Breast epithelium (tissue), 4 donors: ENCODE measurements at regions not wholly inside any gene's neighbourhood (a gene's known extent, or its start where the extent isn't known, plus 50 kb on each side); places are given as distances from the start of the nearest gene placed in this dataset.

Experiments used
- DNase-seq, 2 donors: peaks; one replicate each; pipeline ENCODE4 v3.0.0-alpha.2; 2019; ENCODE audit warnings: low spot score in 2 of 2
- H3K27ac ChIP-seq, 2 donors: fragments of 200-600 bp; sonication (generic) in 1 of 2; one replicate each; pipeline ENCODE4 v1.5.1; 2016 to 2019; ENCODE audit warnings: mild to moderate bottlenecking in 1 of 2
- H3K27me3 ChIP-seq, 2 donors: fragments of 200-600 bp; sonication (generic) in 1 of 2; one replicate each; pipeline versions ENCODE4 v1.5.1 to v1.6.0; 2017 to 2019; ENCODE audit warnings: control low read depth in 1 of 2, mild to moderate bottlenecking in 1 of 2
- H3K36me3 ChIP-seq: fragments of 200-600 bp; one replicate; pipeline ENCODE4 v1.5.1; 2019
- H3K4me1 ChIP-seq, 2 donors: fragments of 200-600 bp; sonication (generic); one replicate each; pipeline ENCODE4 v1.5.1; 2016 to 2019; ENCODE audit warnings: control low read depth in 1 of 2
- H3K4me3 ChIP-seq, 3 donors: fragments of 200-600 bp; sonication (generic); 1 replicate in 2 of 3; 2 replicates in 1 of 3; pipeline ENCODE4 v1.5.1; 2016 to 2019; ENCODE audit warnings: mild to moderate bottlenecking in 3 of 3, moderate library complexity in 2 of 3
- H3K9me3 ChIP-seq, 2 donors: fragments of 200-600 bp; sonication (generic) in 1 of 2; one replicate each; pipeline ENCODE4 v1.5.1; 2016 to 2019; ENCODE audit warnings: control low read depth in 1 of 2
- POLR2A ChIP-seq: fragments of 450-650 bp; IDR thresholded peaks from one replicate; pipeline ENCODE4 v1.6.1; 2016; ENCODE audit warnings: antibody characterized with exemption, mild to moderate bottlenecking, moderate library complexity
- POLR2AphosphoS5 ChIP-seq, 3 donors: sonication (generic); formaldehyde crosslinking; IDR thresholded peaks; one replicate each; pipeline ENCODE4 v1.6.1; 2017; ENCODE audit warnings: antibody characterized with exemption in 3 of 3
- intact Hi-C: fragments of 100-400 bp; cut with DNase I; formaldehyde crosslinking; loops from one replicate; pipeline ENCODE4 v1.15.1; 2023; ENCODE audit warnings: low total_unique reads
- TF ChIP-seq, protein P1 (sequence below), 3 donors: fragments of 450-650 bp; IDR thresholded peaks; one replicate each; pipeline ENCODE4 v1.5.1; 2016 to 2017; ENCODE audit warnings: antibody characterized with exemption in 3 of 3, mild to moderate bottlenecking in 3 of 3, moderate library complexity in 3 of 3

DNA sequence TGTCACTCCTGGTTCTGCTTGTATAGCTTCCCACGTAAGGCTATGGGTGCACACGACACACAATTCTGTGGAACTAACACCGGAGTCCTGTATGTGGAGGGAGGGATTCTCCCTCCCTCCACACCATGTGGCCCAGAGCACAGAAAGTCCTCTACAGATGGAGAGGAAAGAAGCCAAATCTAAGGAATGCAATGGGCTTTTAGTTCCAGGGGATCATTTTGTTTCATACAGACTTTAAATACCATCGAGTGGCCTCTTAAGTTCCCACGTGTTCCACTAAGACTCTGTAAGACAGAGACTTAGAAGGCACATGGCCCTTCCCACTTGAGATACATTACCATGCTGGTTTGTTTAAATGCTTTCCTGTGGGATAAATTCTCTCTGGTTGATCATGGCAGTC is 156.0 kb downstream of the TGFB2 start:
- Histone ChIP-seq H3K4me1 (no peaks in the 10 kb centered on the region), H3K4me3 (no peak overlapping the region), H3K36me3 (no peaks in the 10 kb centered on the region), H3K9me3 (no peaks in the 10 kb centered on the region), H3K27ac (no peak overlapping the region), H3K27me3 (no peaks in the 10 kb centered on the region)
- no peak for DNase-seq
- intact Hi-C loops = no loop called here
- TF ChIP-seq POLR2AphosphoS5 (IDR thresholded peaks at IDR 0.05) (no peak), POLR2A (no peak)
- TF ChIP-seq, protein P1, sequence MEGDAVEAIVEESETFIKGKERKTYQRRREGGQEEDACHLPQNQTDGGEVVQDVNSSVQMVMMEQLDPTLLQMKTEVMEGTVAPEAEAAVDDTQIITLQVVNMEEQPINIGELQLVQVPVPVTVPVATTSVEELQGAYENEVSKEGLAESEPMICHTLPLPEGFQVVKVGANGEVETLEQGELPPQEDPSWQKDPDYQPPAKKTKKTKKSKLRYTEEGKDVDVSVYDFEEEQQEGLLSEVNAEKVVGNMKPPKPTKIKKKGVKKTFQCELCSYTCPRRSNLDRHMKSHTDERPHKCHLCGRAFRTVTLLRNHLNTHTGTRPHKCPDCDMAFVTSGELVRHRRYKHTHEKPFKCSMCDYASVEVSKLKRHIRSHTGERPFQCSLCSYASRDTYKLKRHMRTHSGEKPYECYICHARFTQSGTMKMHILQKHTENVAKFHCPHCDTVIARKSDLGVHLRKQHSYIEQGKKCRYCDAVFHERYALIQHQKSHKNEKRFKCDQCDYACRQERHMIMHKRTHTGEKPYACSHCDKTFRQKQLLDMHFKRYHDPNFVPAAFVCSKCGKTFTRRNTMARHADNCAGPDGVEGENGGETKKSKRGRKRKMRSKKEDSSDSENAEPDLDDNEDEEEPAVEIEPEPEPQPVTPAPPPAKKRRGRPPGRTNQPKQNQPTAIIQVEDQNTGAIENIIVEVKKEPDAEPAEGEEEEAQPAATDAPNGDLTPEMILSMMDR (IDR thresholded peaks at IDR 0.05) = no peak

DNA sequence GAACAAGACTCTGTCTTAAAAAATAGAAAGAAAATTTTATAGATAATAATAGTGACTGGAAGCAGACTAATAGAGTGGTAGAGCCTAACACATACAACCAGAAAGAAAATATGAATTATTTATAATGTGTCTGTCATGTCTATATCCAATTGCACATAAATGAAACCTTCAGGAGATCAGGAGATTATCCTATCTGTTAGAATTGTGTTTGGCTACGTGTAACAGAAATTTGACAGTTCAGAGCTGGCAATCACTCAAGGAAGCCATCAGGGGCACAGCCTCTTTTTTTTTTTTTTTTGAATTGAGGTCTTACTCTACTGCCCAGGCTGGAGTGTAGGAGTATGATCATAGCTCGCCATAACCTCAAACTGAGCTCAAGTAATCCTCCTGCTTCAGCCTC is 157.2 kb downstream of the TGFB2 start:
- Histone ChIP-seq H3K27me3 (no peaks in the 10 kb centered on the region), H3K4me1 (no peaks in the 10 kb centered on the region), H3K27ac (no peak overlapping the region), H3K9me3 (peaks cover 4 to 6% of the 10 kb centered on the region in 2 donors), H3K4me3 (no peak overlapping the region), H3K36me3 (no peaks in the 10 kb centered on the region)
- TF ChIP-seq POLR2A = no peak
- no peak for TF ChIP-seq POLR2AphosphoS5 (IDR thresholded peaks at IDR 0.05)
- intact Hi-C loops = no loop called here
- DNase-seq = no peak

DNA sequence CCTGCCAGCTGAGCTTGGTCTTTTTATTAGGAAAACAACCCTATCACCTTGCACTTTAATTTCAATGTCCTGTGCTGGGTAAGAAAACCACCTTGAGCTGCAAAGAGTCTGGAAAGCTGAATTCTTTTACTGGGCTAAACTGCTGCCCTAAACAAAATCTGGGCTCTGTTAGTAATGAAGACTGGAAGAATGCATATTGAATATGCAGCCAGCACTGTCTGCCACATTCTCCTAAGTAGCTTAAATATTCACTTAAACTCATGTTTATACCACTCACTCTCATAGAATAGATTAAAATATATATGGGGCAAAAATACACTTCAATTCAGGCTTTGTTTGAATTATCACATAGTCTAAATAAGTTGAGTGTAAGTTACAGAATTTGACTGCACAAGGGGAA is 158.0 kb downstream of the TGFB2 start:
- Histone ChIP-seq H3K9me3 (peaks cover 11 to 13% of the 10 kb centered on the region in 2 donors), H3K4me3 (no peak overlapping the region), H3K27me3 (no peaks in the 10 kb centered on the region), H3K27ac (no peak overlapping the region), H3K4me1 (no peaks in the 10 kb centered on the region), H3K36me3 (no peaks in the 10 kb centered on the region)
- no peak for DNase-seq
- intact Hi-C loops = no loop called here
- TF ChIP-seq POLR2A (no peak), POLR2AphosphoS5 (IDR thresholded peaks at IDR 0.05) (no peak)
- TF ChIP-seq, protein P1 (IDR thresholded peaks at IDR 0.05) = no peak

DNA sequence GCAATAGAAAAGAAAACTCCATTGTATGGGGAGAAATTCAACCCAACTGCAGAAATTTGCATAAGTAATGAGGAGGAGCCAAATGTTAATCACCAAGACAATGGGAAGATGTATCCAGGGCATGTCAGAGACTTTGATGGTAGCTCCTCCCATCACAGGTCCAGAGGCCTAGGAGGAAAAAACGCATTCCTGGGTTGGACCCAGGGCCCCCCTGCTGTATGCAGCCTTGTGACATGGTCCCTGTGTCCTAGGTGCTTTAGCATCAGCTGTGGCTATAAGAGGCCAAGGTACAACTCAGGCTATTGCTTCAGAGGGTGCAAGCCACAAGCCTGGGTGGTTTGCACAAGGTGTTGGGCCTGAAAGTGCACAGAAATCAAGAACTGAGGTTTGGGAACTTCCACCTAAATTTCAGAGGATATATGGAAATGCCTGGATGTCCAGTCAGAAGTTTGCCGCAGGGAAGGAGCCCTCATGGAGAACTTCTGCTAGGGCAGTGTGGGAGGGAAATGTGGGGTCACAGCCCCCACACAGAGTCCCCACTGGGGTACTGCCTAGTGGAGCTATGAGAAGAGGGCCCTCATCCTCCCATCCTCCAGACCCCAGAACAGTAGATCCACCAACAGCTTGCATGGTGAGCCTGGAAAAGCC is 162.3 kb downstream of the TGFB2 start:
- TF ChIP-seq, protein P1 (IDR thresholded peaks at IDR 0.05) = no peak
- TF ChIP-seq POLR2A (no peak), POLR2AphosphoS5 (IDR thresholded peaks at IDR 0.05) (no peak)
- no peaks in the 10 kb centered on the region for H3K4me1 ChIP-seq

DNA sequence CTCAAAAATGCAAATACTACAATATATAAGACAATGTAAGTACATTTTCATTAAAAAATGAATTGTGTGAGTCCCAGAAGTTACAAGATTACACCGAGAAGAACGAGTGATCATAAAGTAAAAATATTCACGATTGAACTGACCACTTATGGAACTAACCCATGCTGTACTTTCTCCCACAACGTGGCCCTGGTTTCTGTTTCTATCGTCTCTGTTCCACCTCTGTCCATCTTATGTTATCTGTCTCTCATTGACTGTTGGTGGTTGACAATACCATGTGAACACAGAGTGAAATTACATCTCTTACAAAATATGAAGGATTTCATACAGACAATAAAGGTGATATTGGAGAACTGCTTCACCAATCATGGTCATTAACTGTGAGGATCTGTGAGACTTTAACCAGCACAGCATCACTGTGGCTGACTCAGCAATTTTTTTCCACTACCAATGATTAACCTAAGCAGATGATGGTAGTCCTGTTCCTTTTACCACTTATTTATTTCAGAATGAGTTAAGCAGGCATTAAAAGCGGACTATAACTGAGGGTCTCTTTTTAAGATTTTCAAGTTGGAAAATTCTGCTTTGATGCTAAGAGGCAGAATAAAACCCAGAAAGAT is 165.1 kb downstream of the TGFB2 start:
- intact Hi-C loops = no loop called here
- Histone ChIP-seq H3K4me3 (no peak overlapping the region), H3K27ac (no peak overlapping the region), H3K9me3 (peaks cover 12 to 15% of the 10 kb centered on the region in 2 donors), H3K27me3 (no peaks in the 10 kb centered on the region), H3K4me1 (no peaks in the 10 kb centered on the region), H3K36me3 (no peaks in the 10 kb centered on the region)
- DNase-seq = no peak
- TF ChIP-seq, protein P1 (IDR thresholded peaks at IDR 0.05) = no peak
- TF ChIP-seq POLR2A (no peak), POLR2AphosphoS5 (IDR thresholded peaks at IDR 0.05) (no peak)

More for the DNA sequence above, 162.3 kb downstream of the TGFB2 start:
- no peak overlapping the region for H3K27ac ChIP-seq
- no peak for DNase-seq
- H3K4me3 ChIP-seq = no peak overlapping the region
- peaks cover 12 to 15% of the 10 kb centered on the region in 2 donors for H3K9me3 ChIP-seq
- intact Hi-C loops = no loop called here
- no peaks in the 10 kb centered on the region for H3K27me3 ChIP-seq
- no peaks in the 10 kb centered on the region for H3K36me3 ChIP-seq
